ENCODE measurements at regions not wholly inside any gene's neighbourhood (a gene's known extent, or its start where the extent isn't known, plus 50 kb on each side); places are given as distances from the start of the nearest gene placed in this dataset.

DNA sequence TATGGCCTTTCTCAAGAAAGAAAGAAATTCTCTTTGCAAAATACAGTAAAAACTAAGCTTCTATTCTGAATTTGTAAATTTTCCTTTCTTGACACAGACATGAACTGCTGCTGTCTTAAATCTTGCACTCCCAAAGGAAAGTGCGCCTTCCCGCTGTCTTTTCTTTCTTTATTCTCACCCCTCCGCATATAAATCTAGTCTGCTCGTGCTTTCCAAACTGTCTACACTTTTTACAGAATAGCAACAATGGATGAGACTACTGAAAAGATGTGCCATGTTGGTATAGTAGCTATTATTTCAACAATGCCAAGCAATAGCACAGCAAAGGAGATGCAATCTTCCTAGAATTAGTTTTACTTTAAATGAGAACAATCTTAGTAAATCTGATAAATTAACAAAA, 328.8 kb upstream of the PDE3A start:
- no peaks in the 10 kb centered on the region for H3K9me3 ChIP-seq (ENCODE audit: control insufficient read depth in 4 of 4, low read length in 3 of 4)
- H3K9ac ChIP-seq (ENCODE audit: low read depth in 1 of 2, low read length in 2 of 2), result no peak overlapping the region
- no peaks in the 10 kb centered on the region for H3K36me3 ChIP-seq (ENCODE audit: control insufficient read depth in 4 of 4, insufficient read depth in 3 of 4, low read depth in 1 of 4, low read length in 3 of 4)
- DNase-seq (ENCODE audit: low spot score), result no peak
- no peak overlapping the region for H3K4me3 ChIP-seq (ENCODE audit: low read depth in 1 of 3, low read length in 3 of 3)
- no peak overlapping the region for H3K27ac ChIP-seq (ENCODE audit: low read depth in 1 of 2, low read length in 2 of 2)
- 96% methylated on average over 4 of the region's 4 CpGs for WGBS
- no peaks in the 10 kb centered on the region for H3K4me1 ChIP-seq (ENCODE audit: control insufficient read depth in 4 of 4, insufficient read depth in 4 of 4, low read length in 3 of 4)
- no peak for TF ChIP-seq TAF1 (conservative IDR thresholded peaks at IDR 0.05)
- no peak for TF ChIP-seq FOXA1 (IDR thresholded peaks at IDR 0.05)
- no peak for TF ChIP-seq SP1 (IDR thresholded peaks at IDR 0.05)
- no peak for TF ChIP-seq RAD21 (IDR thresholded peaks at IDR 0.05)
- no peak for TF ChIP-seq FOXA2 (IDR thresholded peaks at IDR 0.05)
- no peak for TF ChIP-seq ZBTB33 (IDR thresholded peaks at IDR 0.05)
- TF ChIP-seq HNF4A (conservative IDR thresholded peaks at IDR 0.05), result no peak
- no peak for TF ChIP-seq GABPA (IDR thresholded peaks at IDR 0.05 in 1 of 2, conservative IDR thresholded peaks at IDR 0.05 in 1 of 2)
- no peak for TF ChIP-seq HNF4G (IDR thresholded peaks at IDR 0.05)
- TF ChIP-seq JUND (IDR thresholded peaks at IDR 0.05), result no peak
- no peaks in the 10 kb centered on the region for H3K27me3 ChIP-seq (ENCODE audit: control insufficient read depth in 4 of 4, insufficient read depth in 4 of 4, low read length in 3 of 4)

DNA sequence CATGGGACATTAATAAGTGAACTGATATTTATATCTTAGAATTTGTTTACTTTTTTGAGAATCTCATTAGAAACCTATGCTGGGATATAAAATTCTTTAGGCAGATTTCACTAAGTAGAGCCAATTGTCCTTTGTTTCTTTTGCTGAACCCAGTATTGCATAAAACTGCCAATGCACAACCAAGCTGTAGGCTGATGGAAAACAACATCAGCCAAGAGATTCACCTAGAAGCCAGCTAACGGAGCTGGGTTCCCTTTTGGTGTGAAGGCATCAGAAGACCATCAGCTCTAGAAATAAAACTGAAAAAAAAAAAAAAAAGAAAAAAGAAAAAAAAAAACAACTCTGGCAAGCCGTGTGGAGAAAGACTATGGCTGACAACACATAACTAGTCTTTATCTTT, 328.2 kb upstream of the PDE3A start:
- Histone ChIP-seq H3K4me1 (ENCODE audit: control insufficient read depth in 4 of 4, insufficient read depth in 4 of 4, low read length in 3 of 4) (no peaks in the 10 kb centered on the region), H3K27ac (ENCODE audit: low read depth in 1 of 2, low read length in 2 of 2) (no peak overlapping the region), H3K4me3 (ENCODE audit: low read depth in 1 of 3, low read length in 3 of 3) (no peak overlapping the region), H3K27me3 (ENCODE audit: control insufficient read depth in 4 of 4, insufficient read depth in 4 of 4, low read length in 3 of 4) (no peaks in the 10 kb centered on the region), H3K9ac (ENCODE audit: low read depth in 1 of 2, low read length in 2 of 2) (no peak overlapping the region), H3K36me3 (ENCODE audit: control insufficient read depth in 4 of 4, insufficient read depth in 3 of 4, low read depth in 1 of 4, low read length in 3 of 4) (no peaks in the 10 kb centered on the region), H3K9me3 (ENCODE audit: control insufficient read depth in 4 of 4, low read length in 3 of 4) (no peaks in the 10 kb centered on the region)
- TF ChIP-seq YY1 (IDR thresholded peaks at IDR 0.05) (no peak), EGR1 (IDR thresholded peaks at IDR 0.05; ENCODE audit: low read depth in 2 of 2) (no peak), NR2F2 (IDR thresholded peaks at IDR 0.05) (no peak), FOXA1 (IDR thresholded peaks at IDR 0.05) (no peak), JUND (IDR thresholded peaks at IDR 0.05) (no peak), FOXA2 (IDR thresholded peaks at IDR 0.05) (no peak), HNF4G (IDR thresholded peaks at IDR 0.05) (no peak), TAF1 (conservative IDR thresholded peaks at IDR 0.05) (no peak), REST (IDR thresholded peaks at IDR 0.05) (no peak), GABPA (IDR thresholded peaks at IDR 0.05 in 1 of 2, conservative IDR thresholded peaks at IDR 0.05 in 1 of 2) (no peak), RXRA (IDR thresholded peaks at IDR 0.05) (no peak), SP1 (IDR thresholded peaks at IDR 0.05) (no peak), HNF4A (conservative IDR thresholded peaks at IDR 0.05) (no peak)
- TF ChIP-seq, protein P1, sequence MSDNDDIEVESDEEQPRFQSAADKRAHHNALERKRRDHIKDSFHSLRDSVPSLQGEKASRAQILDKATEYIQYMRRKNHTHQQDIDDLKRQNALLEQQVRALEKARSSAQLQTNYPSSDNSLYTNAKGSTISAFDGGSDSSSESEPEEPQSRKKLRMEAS (IDR thresholded peaks at IDR 0.05), result no peak
- TF ChIP-seq, protein P2, sequence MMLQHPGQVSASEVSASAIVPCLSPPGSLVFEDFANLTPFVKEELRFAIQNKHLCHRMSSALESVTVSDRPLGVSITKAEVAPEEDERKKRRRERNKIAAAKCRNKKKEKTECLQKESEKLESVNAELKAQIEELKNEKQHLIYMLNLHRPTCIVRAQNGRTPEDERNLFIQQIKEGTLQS (IDR thresholded peaks at IDR 0.05), result no peak
- TF ChIP-seq, protein P3, sequence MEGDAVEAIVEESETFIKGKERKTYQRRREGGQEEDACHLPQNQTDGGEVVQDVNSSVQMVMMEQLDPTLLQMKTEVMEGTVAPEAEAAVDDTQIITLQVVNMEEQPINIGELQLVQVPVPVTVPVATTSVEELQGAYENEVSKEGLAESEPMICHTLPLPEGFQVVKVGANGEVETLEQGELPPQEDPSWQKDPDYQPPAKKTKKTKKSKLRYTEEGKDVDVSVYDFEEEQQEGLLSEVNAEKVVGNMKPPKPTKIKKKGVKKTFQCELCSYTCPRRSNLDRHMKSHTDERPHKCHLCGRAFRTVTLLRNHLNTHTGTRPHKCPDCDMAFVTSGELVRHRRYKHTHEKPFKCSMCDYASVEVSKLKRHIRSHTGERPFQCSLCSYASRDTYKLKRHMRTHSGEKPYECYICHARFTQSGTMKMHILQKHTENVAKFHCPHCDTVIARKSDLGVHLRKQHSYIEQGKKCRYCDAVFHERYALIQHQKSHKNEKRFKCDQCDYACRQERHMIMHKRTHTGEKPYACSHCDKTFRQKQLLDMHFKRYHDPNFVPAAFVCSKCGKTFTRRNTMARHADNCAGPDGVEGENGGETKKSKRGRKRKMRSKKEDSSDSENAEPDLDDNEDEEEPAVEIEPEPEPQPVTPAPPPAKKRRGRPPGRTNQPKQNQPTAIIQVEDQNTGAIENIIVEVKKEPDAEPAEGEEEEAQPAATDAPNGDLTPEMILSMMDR (IDR thresholded peaks at IDR 0.05; ENCODE audit: low read depth, low read length, missing input control), result no peak
- no peak for DNase-seq (ENCODE audit: low spot score)
- 73% methylated on average over 2 of the region's 2 CpGs for WGBS
